HG03442 (cell line): ENCODE measurements at regions not wholly inside any gene's neighbourhood (a gene's known extent, or its start where the extent isn't known, plus 50 kb on each side); places are given as distances from the start of the nearest gene placed in this dataset.

Source experiments
- ATAC-seq: cut with Tn5 transposase; IDR thresholded peaks from one replicate; pipeline ENCODE4 v1.9.1; 2021; ENCODE audit warnings: mild to moderate bottlenecking, moderate library complexity; ENCODE audit not compliant: unreplicated experiment

DNA sequence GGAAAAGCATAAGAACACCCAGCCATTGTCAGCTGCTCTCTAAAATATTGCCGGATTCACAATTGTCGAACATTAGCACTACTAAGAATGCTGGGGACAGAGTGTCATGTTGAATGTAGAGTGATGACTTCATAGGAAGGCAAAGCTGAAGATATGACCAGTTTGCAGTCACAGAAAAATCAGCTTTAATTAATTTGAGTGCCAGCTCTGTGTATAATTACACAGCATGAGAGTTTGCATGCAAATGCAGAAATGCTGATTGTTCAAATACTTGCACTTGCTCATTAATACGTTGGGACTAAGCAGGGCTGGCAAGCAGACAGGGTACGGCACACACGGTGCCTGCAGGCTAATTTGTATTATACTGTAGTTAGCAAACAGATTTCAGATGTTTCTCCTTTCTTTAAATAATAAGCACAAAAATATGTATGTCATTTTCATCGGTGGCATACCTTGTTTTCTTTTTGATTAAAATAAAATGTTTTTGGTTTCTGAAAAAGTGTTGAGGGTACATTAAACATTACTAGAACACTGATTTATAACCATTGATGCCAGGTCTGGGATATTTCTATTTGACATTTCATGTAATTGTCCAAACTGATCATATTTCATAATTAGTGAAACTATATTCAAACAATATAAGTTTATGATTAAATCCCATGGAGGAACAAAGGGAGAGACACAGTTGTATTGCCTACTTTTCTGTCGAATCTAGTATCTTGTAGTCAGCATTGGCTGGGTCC, 99.8 kb upstream of the ADGRL2 start:
- ATAC-seq = no peak

DNA sequence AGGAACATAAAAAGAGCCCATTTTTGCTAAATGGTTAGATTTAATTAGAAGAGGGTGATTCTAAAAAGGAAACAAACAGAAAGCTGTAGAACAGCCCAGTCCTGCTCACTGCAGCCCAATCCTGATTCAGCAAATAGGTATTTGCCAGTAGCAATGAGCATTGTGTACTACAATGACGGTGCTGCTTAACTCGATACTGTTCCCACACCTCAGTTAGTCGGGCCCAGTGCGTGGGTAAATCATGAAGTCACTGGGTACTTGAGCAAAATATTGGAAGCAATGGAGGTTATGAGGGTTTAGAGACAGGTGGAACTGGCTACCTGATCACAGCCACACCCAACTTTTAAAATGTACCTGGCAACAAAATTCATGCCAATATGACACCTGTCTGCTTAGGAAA, 101.5 kb upstream of the ADGRL2 start:
- no peak for ATAC-seq

DNA sequence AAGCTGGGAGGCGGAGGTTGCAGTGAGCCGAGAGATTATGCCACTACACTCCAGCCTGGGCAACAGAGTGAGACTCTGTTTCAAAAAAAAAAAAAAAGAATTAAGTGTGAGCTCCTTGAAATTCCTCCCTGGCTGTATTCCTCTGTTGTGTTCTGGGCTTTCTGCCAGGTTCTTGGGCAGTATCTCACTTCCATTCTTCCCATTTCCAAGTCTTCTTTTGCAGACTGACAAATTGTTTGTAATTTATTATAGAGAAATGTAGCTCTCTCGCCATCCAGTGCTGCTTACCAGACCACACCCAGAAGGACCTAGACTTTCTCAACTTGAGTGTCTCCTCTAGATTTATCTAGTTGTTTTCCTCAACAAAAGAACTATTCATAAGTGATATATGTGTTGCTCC, 105.0 kb upstream of the ADGRL2 start:
- no peak for ATAC-seq

DNA sequence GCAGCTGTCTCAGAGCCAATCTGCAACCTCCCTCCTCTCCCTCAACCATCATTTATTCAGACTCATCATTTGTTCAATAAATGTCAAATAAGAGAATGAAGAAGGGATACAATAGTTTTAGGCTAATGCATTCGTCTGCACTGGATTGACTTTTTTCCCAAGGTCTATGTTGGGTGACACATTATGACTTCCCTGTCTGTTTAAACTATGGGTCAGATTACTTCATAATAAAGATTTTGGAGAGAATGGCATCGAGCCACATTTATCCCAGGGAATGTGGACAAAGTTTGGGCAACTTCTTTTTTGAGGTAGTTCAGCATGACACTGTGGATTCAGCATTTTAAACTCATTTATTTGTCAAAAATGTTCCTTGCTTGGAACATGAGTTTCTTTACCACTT, 107.4 kb upstream of the ADGRL2 start:
- ATAC-seq = no peak

DNA sequence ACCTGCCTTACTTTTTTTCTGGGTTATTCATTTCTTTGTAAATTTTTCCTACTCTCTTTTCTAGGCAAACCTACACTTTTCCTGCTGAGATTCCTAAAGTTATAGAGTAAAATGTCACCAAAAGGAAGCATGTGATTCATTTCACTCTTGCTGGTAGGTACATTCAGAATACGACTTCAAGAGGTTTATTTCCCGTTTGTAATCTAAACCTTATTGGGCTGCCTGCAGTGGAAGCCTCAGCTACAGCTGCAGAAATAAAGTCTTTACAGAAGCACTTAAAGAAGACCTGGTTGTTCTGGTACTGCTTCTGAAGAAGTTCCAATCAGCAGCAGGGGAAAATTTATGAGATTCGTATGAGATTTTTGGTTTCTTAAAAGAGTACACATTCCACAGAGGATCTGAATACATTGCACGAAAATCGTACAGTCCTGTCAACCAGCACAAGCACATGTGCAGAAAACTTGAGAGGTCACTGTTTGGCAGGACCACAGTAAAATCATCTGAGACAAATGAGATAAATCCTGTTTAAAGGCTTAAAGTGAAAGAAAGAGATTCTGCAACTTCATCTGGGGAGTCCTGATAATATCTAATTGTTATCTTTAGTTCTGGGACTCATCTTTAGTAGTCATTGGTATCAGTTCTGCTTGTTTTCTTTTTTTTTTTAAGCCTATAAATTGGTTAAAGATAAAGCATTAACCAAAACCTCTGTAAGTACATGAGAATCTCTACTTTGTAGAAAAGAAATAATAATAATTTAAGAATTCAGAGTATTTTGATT, 109.9 kb upstream of the ADGRL2 start:
- ATAC-seq = no peak

DNA sequence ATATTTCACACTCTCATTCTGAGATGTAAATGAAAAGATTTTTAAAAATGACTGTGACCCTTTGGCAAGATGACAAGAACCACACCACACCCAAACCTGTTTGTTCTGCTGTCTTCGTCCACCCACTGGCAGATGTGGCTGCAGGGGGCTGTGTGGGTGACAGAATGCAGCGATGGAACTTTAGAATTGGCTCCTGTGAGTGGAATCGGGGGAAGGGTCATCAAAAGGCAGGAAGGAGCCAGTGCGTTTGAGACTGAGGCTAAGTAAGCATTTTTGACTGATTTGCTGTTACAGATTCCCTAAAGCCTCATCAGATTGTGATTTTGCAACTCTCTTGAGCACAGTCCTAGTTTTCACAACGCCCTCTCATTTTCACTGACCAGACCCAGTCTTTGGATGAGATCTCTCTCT, 111.2 kb upstream of the ADGRL2 start:
- ATAC-seq = no peak

DNA sequence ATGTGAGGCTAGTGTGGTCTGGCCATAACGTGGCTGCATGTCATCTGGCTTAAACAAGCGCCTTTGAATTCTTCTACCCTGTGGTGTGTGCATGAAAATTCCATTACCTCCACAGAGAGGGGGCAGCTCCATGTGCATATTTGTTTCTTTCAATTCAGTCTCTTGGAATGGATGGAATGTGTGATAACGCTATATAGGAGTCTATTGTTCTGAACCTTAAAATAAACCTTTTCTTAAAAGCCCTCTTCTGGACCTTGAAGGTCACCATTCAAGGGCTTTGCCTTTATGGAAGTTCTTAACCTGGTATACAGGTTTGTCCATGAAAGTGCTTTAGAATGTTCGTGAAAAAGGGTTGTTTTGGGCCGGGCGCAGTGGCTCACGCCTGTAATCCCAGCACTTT, 118.2 kb upstream of the ADGRL2 start:
- ATAC-seq = no peak

DNA sequence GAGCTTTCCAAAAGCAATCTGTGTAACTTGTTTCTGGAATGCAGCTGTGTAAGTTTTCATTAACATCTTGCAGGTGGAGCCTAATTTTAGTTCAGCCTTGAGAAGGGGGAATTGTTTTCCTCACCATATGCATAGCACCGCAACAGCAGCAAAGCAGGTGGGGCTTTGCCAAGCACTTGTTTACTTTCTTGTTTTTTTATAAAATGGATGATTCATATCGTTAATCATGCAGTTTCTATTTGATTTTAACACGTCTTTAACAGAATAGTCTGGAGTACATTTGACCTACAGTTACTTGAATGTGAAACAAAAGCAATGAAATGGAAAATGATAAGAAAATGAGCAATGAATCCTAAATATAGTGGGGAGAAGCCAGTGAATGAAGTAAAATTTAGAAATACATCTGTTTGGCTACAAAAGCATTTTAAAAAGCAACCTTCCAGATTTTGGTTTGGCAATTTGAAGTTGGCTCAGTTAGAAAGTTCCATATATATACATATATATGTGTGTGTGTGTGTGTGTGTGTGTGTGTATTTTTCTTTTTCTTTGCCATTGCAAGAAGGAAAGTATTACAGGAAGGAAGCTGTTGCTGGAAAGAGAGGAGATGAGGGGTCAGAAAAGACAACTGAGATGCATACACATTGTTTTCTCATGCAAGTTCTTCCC, 119.0 kb upstream of the ADGRL2 start:
- ATAC-seq = no peak

DNA sequence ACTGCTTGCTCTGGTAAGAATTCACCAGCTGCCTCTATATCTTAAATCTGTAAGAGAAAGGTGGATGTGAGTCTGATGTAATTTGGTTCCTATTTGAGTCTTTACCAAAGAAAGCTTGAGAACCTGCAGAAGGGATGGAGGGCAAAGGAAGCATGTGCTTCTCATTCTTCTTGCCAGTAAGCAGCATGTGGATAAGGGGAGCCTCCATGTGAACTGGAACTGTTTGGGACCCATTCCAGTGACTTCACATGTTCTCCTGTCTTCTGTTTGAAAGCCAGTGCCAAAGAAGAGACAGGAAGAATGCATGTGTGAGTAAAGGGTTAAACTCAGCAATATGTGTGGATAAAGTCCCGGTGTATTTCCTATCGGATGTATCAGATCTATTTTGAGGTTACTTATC, 119.6 kb upstream of the ADGRL2 start:
- no peak for ATAC-seq

DNA sequence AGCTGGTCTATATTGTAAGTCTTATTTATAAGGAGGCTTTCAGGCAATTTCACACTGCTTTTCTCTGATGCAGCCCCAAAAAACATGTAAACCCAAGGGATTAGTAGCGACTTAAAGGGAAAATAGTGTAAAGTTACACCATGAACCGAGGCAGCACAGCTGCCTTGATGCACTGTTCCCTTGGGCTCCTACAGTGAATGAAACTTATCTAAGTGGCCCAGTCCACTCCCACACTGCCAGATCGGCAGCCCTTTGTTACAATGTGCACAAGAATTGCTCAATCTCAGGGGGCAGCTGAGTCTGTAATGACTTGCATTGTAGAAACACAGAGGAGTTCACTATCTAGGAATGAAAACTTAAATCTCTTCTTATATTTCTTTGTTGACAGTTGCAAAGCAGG, 120.8 kb upstream of the ADGRL2 start:
- no peak for ATAC-seq

DNA sequence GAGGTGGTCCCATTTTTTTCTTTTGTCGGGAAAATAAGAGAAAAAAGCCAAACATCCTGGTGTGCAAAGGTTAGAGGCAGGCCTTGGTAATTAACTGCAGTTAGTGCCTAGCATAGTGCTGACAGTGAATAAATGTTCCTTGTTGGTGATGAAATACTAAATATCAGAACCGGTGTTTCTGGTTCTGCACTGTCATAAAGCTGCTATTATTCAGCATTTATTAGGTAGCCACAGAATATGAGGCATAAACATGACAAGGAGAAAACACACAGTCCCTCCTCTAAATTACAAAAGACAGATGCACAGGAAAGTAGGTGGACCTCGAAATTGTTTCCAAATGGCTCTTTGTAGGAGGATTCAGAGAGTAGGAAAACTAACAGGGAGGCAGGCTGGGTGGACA, 122.0 kb upstream of the ADGRL2 start:
- no peak for ATAC-seq

DNA sequence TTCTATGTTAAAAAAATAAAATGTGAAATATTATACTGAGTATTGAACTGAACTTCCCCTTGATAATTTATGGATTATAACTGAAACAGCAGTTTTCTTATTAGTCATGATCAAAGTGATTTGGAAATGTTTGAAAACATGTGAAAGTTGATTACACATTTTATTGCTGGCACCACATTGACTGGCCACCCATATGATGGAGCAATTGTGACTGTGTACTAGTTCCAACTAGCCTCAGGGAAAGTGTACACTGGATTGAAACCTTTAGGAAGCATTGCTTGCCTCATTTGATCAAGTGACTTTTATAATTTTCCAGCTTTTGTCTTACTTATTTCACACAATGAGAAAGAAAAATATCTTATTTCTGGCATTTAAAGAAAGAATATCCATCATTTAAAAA, 128.0 kb upstream of the ADGRL2 start:
- ATAC-seq = no peak

DNA sequence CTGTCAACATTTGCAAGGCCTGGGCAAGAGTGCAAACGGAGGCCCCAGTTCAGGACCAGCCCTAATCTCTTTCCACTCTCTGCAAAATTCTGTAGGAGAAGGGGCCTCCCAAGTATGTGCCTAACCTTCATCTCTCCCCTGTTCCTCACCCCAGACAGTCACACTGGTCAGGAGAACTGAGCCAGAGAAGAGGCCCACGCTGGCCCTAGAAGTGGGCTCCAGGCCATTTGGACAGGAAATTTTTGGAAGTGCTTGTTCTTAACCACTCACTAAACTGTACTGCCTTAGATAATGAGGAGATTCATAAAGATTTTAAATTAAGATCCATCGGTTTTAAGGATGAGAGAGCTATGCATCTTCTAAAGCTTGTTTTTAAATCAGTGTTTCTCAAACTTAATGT, 129.7 kb upstream of the ADGRL2 start:
- no peak for ATAC-seq

DNA sequence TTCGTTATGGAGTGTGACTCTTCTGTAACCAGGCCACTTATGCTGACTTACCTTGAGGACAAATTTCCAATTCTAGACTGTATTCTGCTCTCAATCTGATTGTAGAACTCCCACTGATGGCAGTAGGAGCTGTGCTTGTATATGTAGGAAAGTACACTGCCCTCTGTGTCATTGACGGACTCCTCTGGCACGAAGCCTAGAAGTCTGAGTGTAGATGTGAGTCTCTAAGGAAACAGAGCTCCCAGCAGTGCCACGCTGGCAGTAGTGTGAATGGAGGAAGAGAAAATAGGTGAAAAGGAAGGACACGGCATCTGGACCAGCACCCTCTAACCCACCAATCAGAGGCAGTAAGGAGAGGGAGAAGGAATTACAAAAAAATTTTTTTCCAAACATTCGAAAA, 130.4 kb upstream of the ADGRL2 start:
- no peak for ATAC-seq

DNA sequence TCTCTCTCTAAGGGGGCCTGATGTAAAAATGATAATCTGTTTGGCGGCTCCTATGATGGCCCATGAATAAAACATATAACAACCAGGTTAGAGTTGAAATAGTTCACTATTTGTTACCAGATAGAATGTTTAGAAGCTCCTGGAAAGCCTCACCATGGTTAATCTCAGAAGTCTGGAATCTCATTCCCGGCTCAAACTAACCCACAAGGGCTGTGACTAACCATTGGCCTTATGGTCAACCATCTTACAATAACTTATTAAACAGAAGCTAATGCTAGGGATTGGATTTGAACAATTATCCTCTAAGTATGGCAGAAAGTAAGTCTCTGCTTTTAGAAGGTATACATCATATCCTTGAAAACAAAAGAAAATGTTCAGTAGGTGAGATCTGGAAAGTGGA, 134.1 kb upstream of the ADGRL2 start:
- ATAC-seq = no peak

DNA sequence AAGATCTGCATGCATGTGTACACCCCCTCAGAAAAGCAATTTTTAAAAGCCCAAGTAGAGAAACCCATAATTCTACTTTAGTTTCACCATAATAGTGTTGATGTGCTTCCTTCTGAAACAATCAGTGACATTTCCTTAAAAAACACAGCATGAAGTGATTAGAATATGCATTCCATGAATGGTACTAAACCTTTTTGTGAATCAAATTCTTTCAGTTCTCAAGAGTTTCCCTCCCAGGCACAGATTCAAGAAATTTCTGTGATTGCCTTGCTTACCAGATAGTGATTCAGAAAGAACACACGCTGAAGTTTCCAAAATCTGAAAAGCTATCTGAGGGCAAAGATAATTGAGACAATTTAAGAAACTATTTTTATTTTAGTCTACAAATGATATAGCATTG, 136.4 kb upstream of the ADGRL2 start:
- ATAC-seq = no peak

DNA sequence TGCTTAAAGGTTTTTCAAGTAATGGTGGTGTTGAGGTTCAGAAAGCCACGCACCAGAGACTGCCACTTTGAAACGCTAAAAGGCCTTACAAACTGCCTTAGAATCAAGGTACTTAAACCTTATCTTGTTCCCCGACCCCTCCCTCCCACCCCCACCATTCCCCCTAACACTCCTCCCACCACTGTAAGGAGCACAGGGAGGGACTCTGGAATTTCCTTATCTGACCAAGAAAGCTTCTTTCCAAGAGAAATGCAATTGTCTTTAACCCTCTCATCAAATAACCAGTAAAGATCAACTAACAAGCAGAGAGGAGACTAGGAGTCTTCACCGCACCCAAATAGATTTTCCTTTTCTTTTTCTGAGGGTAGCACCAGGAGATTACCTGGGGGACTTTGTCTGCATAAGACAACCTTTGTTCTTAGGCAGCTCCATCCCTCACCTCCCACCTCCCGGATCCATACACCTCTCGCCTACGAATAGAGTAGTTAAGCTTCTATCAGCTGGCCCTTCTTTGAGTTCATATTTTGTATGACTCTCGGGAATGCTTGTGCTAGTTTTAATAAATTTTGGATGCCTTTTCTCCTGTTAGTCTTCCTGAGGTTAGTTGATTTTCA, 137.7 kb upstream of the ADGRL2 start:
- ATAC-seq = no peak

DNA sequence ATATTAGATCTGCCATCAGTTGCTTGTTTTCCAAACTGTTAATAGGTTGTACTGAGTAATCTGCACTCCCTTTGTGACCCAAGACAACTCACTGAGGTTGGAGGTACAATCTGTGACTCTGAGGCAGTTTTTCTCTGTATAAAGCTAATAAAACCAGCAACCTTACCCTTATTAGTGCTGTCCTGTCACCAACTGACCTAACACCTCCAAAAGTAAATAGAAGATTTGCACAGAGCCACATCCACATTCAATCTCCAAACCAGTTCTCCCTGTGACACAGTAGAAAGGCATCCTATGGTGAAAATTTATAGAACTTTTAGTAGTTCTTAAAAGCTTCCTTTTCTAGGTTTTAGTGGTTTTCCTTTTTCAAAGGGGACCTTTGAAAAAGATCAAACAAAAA, 140.4 kb upstream of the ADGRL2 start:
- ATAC-seq = no peak

DNA sequence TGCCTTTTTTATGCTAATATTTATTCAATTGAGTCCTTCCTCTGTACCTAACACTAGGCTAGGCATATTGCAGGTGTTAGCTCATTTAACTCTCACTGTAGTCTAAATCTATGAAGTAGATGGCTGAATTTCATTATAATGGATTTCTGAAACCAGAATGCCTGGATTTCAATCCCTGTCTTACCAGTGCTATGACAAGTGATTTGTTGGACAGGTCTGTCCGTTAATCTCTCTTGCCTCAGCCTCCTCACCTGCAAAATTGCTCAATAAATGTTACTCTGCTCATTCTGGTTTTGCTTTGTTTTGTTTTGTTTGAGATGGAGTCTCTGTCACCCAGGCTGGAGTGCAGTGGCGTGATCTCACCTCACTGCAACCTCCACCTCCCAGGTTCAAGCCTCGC, 146.1 kb upstream of the ADGRL2 start:
- ATAC-seq = no peak

DNA sequence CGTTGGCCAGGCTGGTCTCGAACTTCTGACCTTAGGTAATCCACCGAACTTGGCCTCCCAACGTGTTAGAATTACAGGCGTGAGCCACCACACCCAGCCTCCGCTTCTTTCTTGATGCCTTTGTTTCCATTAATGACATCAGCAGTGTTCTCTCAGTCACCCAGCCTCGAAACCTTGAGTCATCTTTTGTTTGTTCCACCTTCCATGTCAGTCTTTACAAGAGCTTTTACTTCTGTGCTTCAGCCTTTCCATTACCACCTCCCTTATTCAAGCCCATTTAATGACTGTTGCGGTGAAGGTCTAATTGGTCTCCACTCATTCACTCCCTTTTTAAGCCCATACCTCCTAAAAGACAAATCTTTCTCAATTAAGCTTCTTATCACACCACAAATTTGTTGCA, 146.6 kb upstream of the ADGRL2 start:
- no peak for ATAC-seq

DNA sequence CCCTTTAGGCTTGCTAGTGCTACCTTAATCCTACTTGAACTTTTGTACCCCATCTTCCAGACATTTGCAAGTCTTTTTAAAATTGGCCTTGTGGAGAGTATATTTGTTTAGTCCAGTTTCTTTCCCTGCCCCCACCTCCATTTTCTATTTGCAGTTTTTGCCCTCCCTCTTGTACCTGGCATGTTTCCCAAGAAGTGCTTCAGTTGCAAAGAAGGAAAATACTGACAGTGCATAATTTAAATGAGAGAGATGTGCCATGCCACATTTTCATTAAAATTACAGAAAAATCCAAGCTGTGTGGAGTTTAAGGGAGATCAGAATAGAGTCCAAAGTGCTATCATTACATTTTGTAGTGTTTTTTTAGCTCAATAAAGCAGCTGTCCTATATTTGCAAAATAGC, 150.0 kb upstream of the ADGRL2 start:
- ATAC-seq = no peak

DNA sequence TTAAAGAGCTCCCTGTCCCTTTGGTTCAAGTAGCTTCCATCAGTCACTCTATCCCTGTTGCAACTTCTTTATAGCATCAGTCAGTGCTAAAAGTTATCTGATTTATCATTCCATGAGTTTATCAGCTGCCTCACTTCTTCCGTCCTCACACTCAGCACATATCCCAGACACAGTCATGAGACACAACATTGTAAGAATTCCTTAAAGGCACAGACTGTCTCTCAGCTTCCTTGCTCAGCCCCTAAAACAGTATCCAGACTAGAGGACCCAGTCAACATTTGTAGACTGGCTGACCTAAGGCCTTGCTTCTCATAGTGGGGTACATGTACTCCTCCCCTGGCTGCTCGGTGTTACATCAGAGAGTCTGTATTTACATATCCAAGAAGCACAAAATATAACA, 164.9 kb upstream of the ADGRL2 start:
- ATAC-seq = no peak
